HCT116 (cell line): ENCODE measurements at regions not wholly inside any gene's neighbourhood (a gene's known extent, or its start where the extent isn't known, plus 50 kb on each side); places are given as distances from the start of the nearest gene placed in this dataset.

Source experiments
- ATAC-seq: fragments of 200-7000 bp; cut with Tn5 transposase; 2 replicates; pipeline ENCODE4 v1.9.1; 2020; ENCODE audit warnings: mild to moderate bottlenecking, moderate library complexity
- BruUV-seq: library from RNA; stranded (reverse); fragments of 400-500 nt; replicated peaks from 2 replicates; lab custom pipeline; 2021; lab: Mats Ljungman, UMichigan
- CTCF ChIA-PET: fragments of 300-600 bp; sonication (Branson Sonifier 250); formaldehyde crosslinking; loops from one replicate; lab custom pipeline; 2021; ENCODE audit warnings: antibody characterized with exemption; lab: Charles Lee
- POLR2A ChIA-PET: fragments of 300-600, 350-600 bp; sonication (Branson Sonifier 250); formaldehyde crosslinking; loops from one replicate; lab custom pipeline; 2021; ENCODE audit warnings: antibody characterized with exemption; lab: Charles Lee
- RAD21 ChIA-PET, 2 experiments: fragments of 300-600 bp; sonication (Branson Sonifier 250); formaldehyde crosslinking; loops; one replicate each; lab custom pipeline; 2023; ENCODE audit warnings: low total read pairs in 2 of 2; ENCODE audit not compliant: uncharacterized antibody in 2 of 2, unreplicated experiment in 2 of 2, low non-redundant PET in 1 of 2; lab: Charles Lee
- DNase-seq: peaks from one replicate; pipeline ENCODE4 v3.0.0-alpha.2; 2010; ENCODE audit warnings: low read depth, low spot score
- H2AFZ ChIP-seq: fragments of 200-600 bp; shearing (Covaris generic), sonication (generic); 2 replicates; pipeline ENCODE4 v1.6.1; 2017; ENCODE audit warnings: low read depth, mixed run types, mixed read lengths, antibody characterized with exemption, low read length; ENCODE audit not compliant: poor library complexity, severe bottlenecking
- H3K27ac ChIP-seq: 2 replicates; pipeline ENCODE4 v1.5.1; 2012; ENCODE audit warnings: low read depth, low read length
- H3K27me3 ChIP-seq: fragments of 200-600 bp; sonication (generic); 2 replicates; pipeline ENCODE4 v1.6.1; 2016; ENCODE audit warnings: mixed run types, low read length, mixed read lengths; ENCODE audit not compliant: insufficient read depth
- H3K36me3 ChIP-seq, 2 experiments: fragments of 200-500 bp in 1 of 2; fragments of 200-600 bp in 1 of 2; sonication (Bioruptor generic) in 1 of 2; sonication (generic) in 1 of 2; 2 replicates each; pipeline versions ENCODE4 v1.5.1 to v1.6.1; 2014 to 2016; ENCODE audit warnings: low read length in 2 of 2, inconsistent platforms in 1 of 2, mixed read lengths in 1 of 2, mixed run types in 1 of 2; ENCODE audit not compliant: insufficient read depth in 2 of 2, control insufficient read depth in 1 of 2
- H3K4me1 ChIP-seq, 2 experiments: fragments of 200-600 bp in 1 of 2; sonication (generic) in 1 of 2; 2 replicates each; pipeline versions ENCODE4 v1.5.1 to v1.6.1; 2012 to 2017; ENCODE audit warnings: low read length in 2 of 2, inconsistent platforms in 1 of 2, mild to moderate bottlenecking in 1 of 2, mixed read lengths in 1 of 2, mixed run types in 1 of 2, moderate library complexity in 1 of 2; ENCODE audit not compliant: insufficient read depth in 2 of 2, control insufficient read depth in 1 of 2
- H3K4me2 ChIP-seq: fragments of 200-600 bp; sonication (generic); 2 replicates; pipeline ENCODE4 v1.6.1; 2017; ENCODE audit warnings: mixed run types, low read length, mixed read lengths
- H3K4me3 ChIP-seq, 2 experiments: fragments of 200-600 bp in 1 of 2; sonication (generic) in 1 of 2; replicated peaks in 1 of 2; 2 replicates each; pipeline ENCODE4 v1.5.1; 2011 to 2016; ENCODE audit warnings: low read length in 2 of 2, control low read depth in 1 of 2, low read depth in 1 of 2, mild to moderate bottlenecking in 1 of 2, mixed read lengths in 1 of 2, mixed run types in 1 of 2
- H3K79me2 ChIP-seq: fragments of 200-600 bp; sonication (generic); 2 replicates; pipeline ENCODE4 v1.6.1; 2017; ENCODE audit warnings: mild to moderate bottlenecking, mixed run types, low read length, moderate library complexity, mixed read lengths; ENCODE audit not compliant: insufficient read depth
- H3K9ac ChIP-seq: fragments of 200-600 bp; sonication (generic); 2 replicates; pipeline ENCODE4 v1.6.1; 2016; ENCODE audit warnings: low read length, mixed read lengths
- H3K9me2 ChIP-seq: fragments of 200-600 bp; sonication (generic), shearing (Covaris generic); 2 replicates; pipeline ENCODE4 v1.6.1; 2017; ENCODE audit warnings: mixed run types, mild to moderate bottlenecking, moderate library complexity; ENCODE audit not compliant: insufficient read depth
- H3K9me3 ChIP-seq, 2 experiments: fragments of 200-500 bp in 1 of 2; fragments of 200-600 bp in 1 of 2; sonication (Bioruptor generic) in 1 of 2; sonication (generic) in 1 of 2; 2 replicates each; pipeline ENCODE4 v1.6.1; 2014 to 2017; ENCODE audit warnings: low read length in 2 of 2, mixed read lengths in 2 of 2, inconsistent platforms in 1 of 2, low read depth in 1 of 2, mild to moderate bottlenecking in 1 of 2, mixed run types in 1 of 2, moderate library complexity in 1 of 2; ENCODE audit not compliant: control insufficient read depth in 1 of 2, insufficient read depth in 1 of 2
- H4K20me1 ChIP-seq: fragments of 200-600 bp; sonication (generic), shearing (Covaris generic); 2 replicates; pipeline ENCODE4 v1.6.1; 2017; ENCODE audit warnings: mixed run types, mild to moderate bottlenecking, moderate library complexity; ENCODE audit not compliant: insufficient read depth
- CBX3 ChIP-seq: IDR thresholded peaks from 2 replicates; pipeline ENCODE4 v1.6.1; 2012; ENCODE audit warnings: low read depth
- CEBPB ChIP-seq: IDR thresholded peaks from 2 replicates; pipeline ENCODE4 v1.6.1; 2012; ENCODE audit warnings: low read depth
- EGR1 ChIP-seq: IDR thresholded peaks from 2 replicates; pipeline ENCODE4 v1.6.1; 2012; ENCODE audit warnings: low read depth
- ELF1 ChIP-seq: IDR thresholded peaks from 2 replicates; pipeline ENCODE4 v1.6.1; 2012; ENCODE audit warnings: low read depth, borderline replicate concordance
- EZH2 ChIP-seq: fragments of 200-600 bp; sonication (generic); IDR thresholded peaks from 2 replicates; pipeline ENCODE4 v1.6.1; 2017; ENCODE audit warnings: antibody characterized with exemption, mixed run types
- JUND ChIP-seq: IDR thresholded peaks from 2 replicates; pipeline ENCODE4 v1.6.1; 2012
- MAX ChIP-seq: IDR thresholded peaks from 2 replicates; pipeline ENCODE4 v1.6.1; 2012
- POLR2A ChIP-seq: IDR thresholded peaks from 2 replicates; pipeline ENCODE4 v1.7.0; 2011; ENCODE audit warnings: borderline replicate concordance; ENCODE audit not compliant: insufficient read depth, insufficient read length; ENCODE audit errors: extremely low read depth
- RAD21 ChIP-seq: IDR thresholded peaks from 2 replicates; pipeline ENCODE4 v1.6.1; 2012; ENCODE audit warnings: low read depth, mild to moderate bottlenecking
- REST ChIP-seq: IDR thresholded peaks from 2 replicates; pipeline ENCODE4 v1.6.1; 2012; ENCODE audit warnings: low read depth
- SIN3A ChIP-seq: IDR thresholded peaks from 2 replicates; pipeline ENCODE4 v1.6.1; 2012; ENCODE audit warnings: low read depth
- SP1 ChIP-seq: IDR thresholded peaks from 2 replicates; pipeline ENCODE4 v1.6.1; 2012; ENCODE audit warnings: low read depth
- SRF ChIP-seq: IDR thresholded peaks from 2 replicates; pipeline ENCODE4 v1.6.1; 2012; ENCODE audit warnings: low read depth
- TCF7L2 ChIP-seq: IDR thresholded peaks from 2 replicates; pipeline ENCODE4 v1.7.0; 2011; ENCODE audit warnings: borderline replicate concordance, inconsistent platforms; ENCODE audit not compliant: insufficient read depth, insufficient read length; ENCODE audit errors: extremely low read depth
- ZBTB33 ChIP-seq: IDR thresholded peaks from 2 replicates; pipeline ENCODE4 v1.6.1; 2011; ENCODE audit warnings: mild to moderate bottlenecking, low read length, moderate library complexity; ENCODE audit not compliant: insufficient replicate concordance; ENCODE audit errors: extremely low read depth
- intact Hi-C: fragments of 100-400 bp; cut with micrococcal nuclease; formaldehyde crosslinking; loops from 2 replicates; pipeline ENCODE4 v1.10.0; 2022

- H3K36me3 ChIP-seq = no peaks in the 10 kb centered on the region
- H2AFZ ChIP-seq = no peak overlapping the region
- no peaks in the 10 kb centered on the region for H4K20me1 ChIP-seq
- no peaks in the 10 kb centered on the region for H3K9me2 ChIP-seq
- no peaks in the 10 kb centered on the region for H3K4me1 ChIP-seq
- no peak for DNase-seq
- no peaks in the 10 kb centered on the region for H3K79me2 ChIP-seq
- CTCF ChIA-PET = no interaction called here
- no peak overlapping the region for H3K27ac ChIP-seq
- ATAC-seq = no peak
- no peaks in the 10 kb centered on the region for H3K27me3 ChIP-seq
- RAD21 ChIA-PET = no interaction called here
- TF ChIP-seq EZH2 = no peak
- TF ChIP-seq REST = no peak
- no peak for TF ChIP-seq ZBTB33
- no peak for TF ChIP-seq POLR2A
- no peak for TF ChIP-seq CBX3
- TF ChIP-seq JUND = no peak
- no peak for TF ChIP-seq CEBPB
- TF ChIP-seq TCF7L2 = no peak
- no peak for TF ChIP-seq MAX
- no peak for TF ChIP-seq SRF
- TF ChIP-seq SIN3A = no peak
- no peak for TF ChIP-seq ELF1
- no peak for TF ChIP-seq EGR1
- no peak for TF ChIP-seq SP1
- TF ChIP-seq RAD21 = no peak
- H3K4me2 ChIP-seq = no peak overlapping the region
- POLR2A ChIA-PET = no interaction called here
- no peak overlapping the region for H3K9ac ChIP-seq
- no peak overlapping the region for H3K4me3 ChIP-seq
- no peaks in the 10 kb centered on the region for H3K9me3 ChIP-seq
- intact Hi-C loops = no loop called here
- BruUV-seq = no TSS peak
Observed at GRCh38 chr1:221166559-221167318, 287.5 kb downstream of the HLX start.
